ENCODE measurements at regions not wholly inside any gene's neighbourhood (a gene's known extent, or its start where the extent isn't known, plus 50 kb on each side); places are given as distances from the start of the nearest gene placed in this dataset.

DNA sequence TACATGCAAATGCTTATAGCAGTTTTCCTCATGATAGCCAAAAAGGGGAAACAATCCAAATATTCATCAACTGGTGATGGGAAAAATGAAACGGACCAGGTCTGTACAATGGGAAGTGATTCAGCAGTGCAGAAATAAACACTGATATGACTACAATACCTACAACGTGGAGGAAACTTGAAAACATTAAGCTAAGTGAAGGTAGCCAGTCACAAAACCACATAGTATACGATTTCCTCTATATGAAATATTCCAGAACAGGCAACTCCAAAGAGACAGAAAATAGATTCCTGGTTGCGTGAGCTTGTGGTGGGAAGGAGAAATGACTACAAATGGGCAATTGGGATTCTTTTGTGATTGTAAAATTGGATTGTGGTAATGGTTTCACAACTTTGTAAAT lies 263.1 kb upstream of the PITRM1 start:
- DNase-seq (ENCODE audit: low spot score) = no peak
- Histone ChIP-seq H3K4me3 (no peak overlapping the region), H3K27ac (no peak overlapping the region)
- TF ChIP-seq, protein P1, sequence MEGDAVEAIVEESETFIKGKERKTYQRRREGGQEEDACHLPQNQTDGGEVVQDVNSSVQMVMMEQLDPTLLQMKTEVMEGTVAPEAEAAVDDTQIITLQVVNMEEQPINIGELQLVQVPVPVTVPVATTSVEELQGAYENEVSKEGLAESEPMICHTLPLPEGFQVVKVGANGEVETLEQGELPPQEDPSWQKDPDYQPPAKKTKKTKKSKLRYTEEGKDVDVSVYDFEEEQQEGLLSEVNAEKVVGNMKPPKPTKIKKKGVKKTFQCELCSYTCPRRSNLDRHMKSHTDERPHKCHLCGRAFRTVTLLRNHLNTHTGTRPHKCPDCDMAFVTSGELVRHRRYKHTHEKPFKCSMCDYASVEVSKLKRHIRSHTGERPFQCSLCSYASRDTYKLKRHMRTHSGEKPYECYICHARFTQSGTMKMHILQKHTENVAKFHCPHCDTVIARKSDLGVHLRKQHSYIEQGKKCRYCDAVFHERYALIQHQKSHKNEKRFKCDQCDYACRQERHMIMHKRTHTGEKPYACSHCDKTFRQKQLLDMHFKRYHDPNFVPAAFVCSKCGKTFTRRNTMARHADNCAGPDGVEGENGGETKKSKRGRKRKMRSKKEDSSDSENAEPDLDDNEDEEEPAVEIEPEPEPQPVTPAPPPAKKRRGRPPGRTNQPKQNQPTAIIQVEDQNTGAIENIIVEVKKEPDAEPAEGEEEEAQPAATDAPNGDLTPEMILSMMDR (IDR thresholded peaks at IDR 0.05) = no peak

DNA sequence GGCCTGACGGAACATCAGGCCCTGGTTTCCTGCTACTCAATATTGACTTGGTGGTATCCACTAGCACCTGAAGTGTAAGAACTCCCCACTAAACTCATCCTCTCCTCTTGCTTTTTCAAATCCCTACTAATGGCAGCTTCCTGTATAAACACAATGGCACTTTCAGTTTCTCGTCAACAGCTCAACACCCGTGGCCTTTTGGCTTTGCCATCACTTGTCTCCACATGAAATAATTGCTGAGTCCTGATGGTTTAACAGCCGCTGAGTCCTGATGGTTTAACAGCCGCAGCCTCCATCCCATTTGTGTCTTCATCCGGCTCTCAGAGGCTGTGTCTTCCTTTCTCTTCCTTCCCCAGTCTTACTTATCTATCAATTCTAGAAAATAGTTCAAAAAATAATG lies 261.4 kb upstream of the PITRM1 start:
- no peak overlapping the region for H3K4me3 ChIP-seq
- DNase-seq (ENCODE audit: low spot score) = no peak
- no peak overlapping the region for H3K27ac ChIP-seq
- TF ChIP-seq, protein P1 (IDR thresholded peaks at IDR 0.05) = no peak

DNA sequence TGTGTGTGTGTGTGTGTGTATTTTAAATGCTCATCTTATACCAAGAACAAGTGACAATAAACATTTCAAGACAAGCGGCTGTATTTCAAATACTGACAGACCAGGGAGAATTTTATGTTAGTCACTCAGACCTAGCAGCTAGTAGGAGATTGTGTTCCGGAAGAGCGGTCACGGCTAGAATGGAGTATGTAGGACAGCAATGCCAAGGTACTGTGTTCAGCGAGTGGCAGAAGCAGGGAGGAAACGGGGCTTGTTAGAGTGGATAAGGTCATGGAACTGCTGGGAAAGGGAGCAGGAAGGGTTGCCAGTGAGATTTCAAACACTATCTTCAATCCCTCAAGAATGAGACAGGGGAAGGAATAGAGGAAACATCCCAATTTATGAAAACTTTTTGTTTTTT lies 260.5 kb upstream of the PITRM1 start:
- Histone ChIP-seq H3K4me3 (no peak overlapping the region), H3K27ac (no peak overlapping the region)
- TF ChIP-seq, protein P1 (IDR thresholded peaks at IDR 0.05) = no peak
- no peak for DNase-seq (ENCODE audit: low spot score)

DNA sequence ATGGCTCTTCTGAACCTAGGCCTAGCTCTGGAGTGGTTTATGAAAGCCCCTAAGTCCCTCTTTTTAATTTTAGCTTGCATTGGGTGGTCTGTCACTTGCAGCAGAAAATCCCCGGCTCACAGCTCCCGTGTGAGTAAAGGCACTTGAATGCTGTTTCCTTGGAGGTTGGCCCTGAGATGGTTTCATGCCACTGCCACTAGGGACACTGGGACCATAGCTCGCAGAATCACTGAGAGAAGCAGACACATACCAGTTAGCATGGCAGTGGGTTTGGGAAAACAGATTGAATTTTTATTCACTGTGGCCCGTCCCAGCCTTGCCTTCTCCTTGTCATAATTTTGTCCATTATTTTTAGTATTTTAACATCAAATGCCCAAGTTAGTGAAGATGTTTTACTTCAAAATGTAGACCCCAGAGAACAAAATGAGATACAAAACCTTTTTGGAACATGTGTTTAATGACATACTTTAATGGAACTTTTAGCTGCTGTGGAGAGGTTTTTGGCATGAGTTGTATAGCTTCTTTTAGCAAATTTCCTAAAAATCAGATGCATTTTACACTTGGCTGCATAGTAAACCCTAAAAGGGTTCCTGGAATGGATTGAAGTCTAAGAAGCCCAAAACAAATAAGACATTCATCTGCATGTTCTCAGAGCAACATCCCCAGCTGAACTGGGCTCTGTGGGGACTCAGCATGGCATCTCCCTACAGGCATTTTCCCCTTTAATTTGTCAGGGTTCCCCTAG lies 259.7 kb upstream of the PITRM1 start:
- no peak for DNase-seq (ENCODE audit: low spot score)

DNA sequence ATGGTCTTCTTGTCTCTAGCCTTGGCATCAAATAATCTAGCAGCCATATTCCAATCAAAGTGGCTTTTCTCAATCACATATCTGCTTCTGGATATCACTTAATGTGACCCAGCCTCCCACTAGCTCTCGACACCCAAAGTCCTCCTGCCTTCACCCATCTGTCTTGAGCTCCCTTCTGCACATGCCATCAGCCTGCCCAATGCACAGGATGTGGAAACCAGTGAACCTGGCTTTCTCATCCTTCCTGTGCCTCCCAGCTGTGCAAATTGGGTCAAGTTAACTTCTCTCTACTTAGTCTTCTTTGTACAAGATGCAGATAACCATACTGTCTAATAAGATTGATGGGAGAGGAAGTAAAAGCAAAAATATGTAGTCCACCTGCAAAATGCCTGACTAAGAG lies 257.9 kb upstream of the PITRM1 start:
- H3K27ac ChIP-seq = no peak overlapping the region
- TF ChIP-seq, protein P1 (IDR thresholded peaks at IDR 0.05) = no peak
- no peak for DNase-seq (ENCODE audit: low spot score)
- no peak overlapping the region for H3K4me3 ChIP-seq

More for the DNA sequence above, 259.7 kb upstream of the PITRM1 start:
- H3K4me3 ChIP-seq = no peak overlapping the region
- TF ChIP-seq, protein P1 (IDR thresholded peaks at IDR 0.05) = no peak
- no peak overlapping the region for H3K27ac ChIP-seq

DNA sequence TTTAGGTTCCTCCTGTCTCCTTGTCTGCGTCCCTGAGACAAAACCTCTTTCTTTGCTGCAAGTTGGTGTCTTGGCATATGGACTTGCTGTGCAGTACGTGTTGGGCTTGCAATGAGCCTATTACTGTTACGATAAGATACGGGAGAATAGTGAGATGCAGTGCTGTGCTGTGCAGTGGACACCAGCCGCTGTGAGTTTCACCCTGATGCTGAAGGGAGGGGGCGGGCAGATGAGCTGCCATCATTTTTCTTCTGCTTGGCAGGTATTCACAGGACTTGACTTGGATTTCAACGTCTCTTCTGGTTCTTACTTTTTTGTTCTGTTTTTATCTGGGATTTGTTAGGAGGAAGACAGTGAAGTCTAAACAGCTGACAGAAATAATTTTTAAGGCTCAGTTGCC lies 257.1 kb upstream of the PITRM1 start:
- TF ChIP-seq, protein P1 (IDR thresholded peaks at IDR 0.05) = no peak
- H3K27ac ChIP-seq = no peak overlapping the region
- H3K4me3 ChIP-seq = no peak overlapping the region
- DNase-seq (ENCODE audit: low spot score) = no peak

DNA sequence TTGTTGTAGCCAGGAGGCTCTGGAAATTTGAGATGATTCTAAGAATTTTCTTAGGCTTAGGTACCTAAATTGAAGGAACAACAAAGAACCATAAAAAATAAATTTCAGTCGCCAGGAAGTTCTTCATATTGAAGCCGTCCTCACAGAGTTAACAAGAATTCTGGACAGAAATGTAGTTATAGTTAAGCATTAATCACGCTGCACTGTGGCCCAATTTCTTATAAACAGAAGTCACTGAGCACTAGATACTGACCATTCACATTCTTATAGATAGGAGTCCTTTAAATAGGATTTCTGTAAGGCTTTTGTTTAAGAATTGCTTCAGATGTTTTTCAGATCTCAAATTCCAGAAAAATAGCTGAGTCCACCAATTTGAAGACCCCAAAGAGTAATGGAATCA lies 256.2 kb upstream of the PITRM1 start:
- H3K27ac ChIP-seq = no peak overlapping the region
- TF ChIP-seq, protein P1 (IDR thresholded peaks at IDR 0.05) = no peak
- DNase-seq (ENCODE audit: low spot score) = no peak
- H3K4me3 ChIP-seq = no peak overlapping the region
